ENCODE measurements at regions not wholly inside any gene's neighbourhood (a gene's known extent, or its start where the extent isn't known, plus 50 kb on each side); places are given as distances from the start of the nearest gene placed in this dataset.

GRCh38 chr21:35291034-35291433 lies 241.9 kb upstream of the RUNX1 start:
- TF ChIP-seq POLR2AphosphoS5 (IDR thresholded peaks at IDR 0.05; ENCODE audit: low read depth) (no peak), REST (IDR thresholded peaks at IDR 0.05; ENCODE audit: insufficient replicate concordance, low read depth) (no peak)
- TF ChIP-seq, protein P1, sequence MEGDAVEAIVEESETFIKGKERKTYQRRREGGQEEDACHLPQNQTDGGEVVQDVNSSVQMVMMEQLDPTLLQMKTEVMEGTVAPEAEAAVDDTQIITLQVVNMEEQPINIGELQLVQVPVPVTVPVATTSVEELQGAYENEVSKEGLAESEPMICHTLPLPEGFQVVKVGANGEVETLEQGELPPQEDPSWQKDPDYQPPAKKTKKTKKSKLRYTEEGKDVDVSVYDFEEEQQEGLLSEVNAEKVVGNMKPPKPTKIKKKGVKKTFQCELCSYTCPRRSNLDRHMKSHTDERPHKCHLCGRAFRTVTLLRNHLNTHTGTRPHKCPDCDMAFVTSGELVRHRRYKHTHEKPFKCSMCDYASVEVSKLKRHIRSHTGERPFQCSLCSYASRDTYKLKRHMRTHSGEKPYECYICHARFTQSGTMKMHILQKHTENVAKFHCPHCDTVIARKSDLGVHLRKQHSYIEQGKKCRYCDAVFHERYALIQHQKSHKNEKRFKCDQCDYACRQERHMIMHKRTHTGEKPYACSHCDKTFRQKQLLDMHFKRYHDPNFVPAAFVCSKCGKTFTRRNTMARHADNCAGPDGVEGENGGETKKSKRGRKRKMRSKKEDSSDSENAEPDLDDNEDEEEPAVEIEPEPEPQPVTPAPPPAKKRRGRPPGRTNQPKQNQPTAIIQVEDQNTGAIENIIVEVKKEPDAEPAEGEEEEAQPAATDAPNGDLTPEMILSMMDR (IDR thresholded peaks at IDR 0.05; ENCODE audit: insufficient read depth, low read length), result no peak

Data from HL-60 (cell line).